Erythroblast (primary cell): ENCODE measurements at regions not wholly inside any gene's neighbourhood (a gene's known extent, or its start where the extent isn't known, plus 50 kb on each side); places are given as distances from the start of the nearest gene placed in this dataset.

Experiments
- GATA1 ChIP-seq: IDR thresholded peaks from 2 replicates; pipeline ENCODE4 v1.6.1; 2011; ENCODE audit warnings: low read depth, mild to moderate bottlenecking, control low read depth, low read length, moderate library complexity
- POLR2A ChIP-seq: IDR thresholded peaks from 2 replicates; pipeline ENCODE4 v1.6.1; 2011; ENCODE audit warnings: mild to moderate bottlenecking, low read length

GRCh38 chr2:18749912-18750526 is 160.7 kb upstream of the NT5C1B start:
- TF ChIP-seq POLR2A (no peak), GATA1 (no peak)
